DOHH2 (cell line): ENCODE measurements at regions not wholly inside any gene's neighbourhood (a gene's known extent, or its start where the extent isn't known, plus 50 kb on each side); places are given as distances from the start of the nearest gene placed in this dataset.

ENCODE experiments used
- H3F3A ChIP-seq: fragments of 200-600 bp; sonication (generic), shearing (Covaris generic); 2 replicates; pipeline ENCODE4 v1.6.0; 2016; ENCODE audit warnings: antibody characterized with exemption, mild to moderate bottlenecking; ENCODE audit not compliant: control insufficient read depth, insufficient read depth
- H3K27ac ChIP-seq: fragments of 200-600 bp; sonication (generic); 2 replicates; pipeline ENCODE4 v1.5.1; 2014; ENCODE audit warnings: low read depth, mild to moderate bottlenecking, low read length, moderate library complexity
- H3K27me3 ChIP-seq: fragments of 200-600 bp; sonication (generic); 2 replicates; pipeline ENCODE4 v1.6.1; 2014; ENCODE audit warnings: mild to moderate bottlenecking, low read length, mixed read lengths; ENCODE audit not compliant: control insufficient read depth
- H3K36me3 ChIP-seq: fragments of 200-600 bp; sonication (generic); 2 replicates; pipeline ENCODE4 v1.6.1; 2014; ENCODE audit warnings: mild to moderate bottlenecking, low read length, moderate library complexity, mixed read lengths; ENCODE audit not compliant: control insufficient read depth
- H3K4me1 ChIP-seq: fragments of 200-600 bp; sonication (generic); 2 replicates; pipeline ENCODE4 v1.6.1; 2014; ENCODE audit warnings: mild to moderate bottlenecking, low read length, mixed read lengths; ENCODE audit not compliant: control insufficient read depth
- H3K4me2 ChIP-seq: fragments of 200-600 bp; sonication (generic); 2 replicates; pipeline ENCODE4 v1.6.0; 2014; ENCODE audit warnings: mild to moderate bottlenecking, low read length, moderate library complexity
- H3K4me3 ChIP-seq: fragments of 200-600 bp; sonication (generic); 2 replicates; pipeline ENCODE4 v1.5.1; 2014; ENCODE audit warnings: mild to moderate bottlenecking, low read length, mixed read lengths
- H3K79me2 ChIP-seq: fragments of 200-600 bp; sonication (generic); 2 replicates; pipeline ENCODE4 v1.6.1; 2014; ENCODE audit warnings: mild to moderate bottlenecking, low read length, mixed read lengths; ENCODE audit not compliant: control insufficient read depth
- H3K9me2 ChIP-seq: fragments of 200-600 bp; sonication (generic); replicated peaks from 2 replicates; pipeline ENCODE4 v1.6.1; 2014; ENCODE audit warnings: mild to moderate bottlenecking, low read length, mixed read lengths; ENCODE audit not compliant: control insufficient read depth
- H3K9me3 ChIP-seq: fragments of 200-600 bp; sonication (generic); 2 replicates; pipeline ENCODE4 v1.6.1; 2014; ENCODE audit warnings: antibody characterized with exemption, low read length, mixed read lengths; ENCODE audit not compliant: control insufficient read depth, insufficient read depth
- H4K20me1 ChIP-seq: fragments of 200-600 bp; sonication (generic); 2 replicates; pipeline ENCODE4 v1.6.0; 2014; ENCODE audit warnings: low read depth, mild to moderate bottlenecking, antibody characterized with exemption, low read length, moderate library complexity; ENCODE audit not compliant: control insufficient read depth, insufficient read depth
- EZH2phosphoT487 ChIP-seq: fragments of 200-600 bp; sonication (generic); IDR thresholded peaks from 2 replicates; pipeline ENCODE4 v1.6.1; 2017; ENCODE audit warnings: borderline replicate concordance, mild to moderate bottlenecking, antibody characterized with exemption, low read length, moderate library complexity, mixed read lengths
- TF ChIP-seq, protein P1 (sequence below): fragments of 200-600 bp; sonication (generic); IDR thresholded peaks from one replicate; pipeline ENCODE4 v1.5.1; 2014; ENCODE audit warnings: antibody characterized with exemption, mild to moderate bottlenecking, low read depth, low read length; ENCODE audit not compliant: poor library complexity, severe bottlenecking

GRCh38 chr2:119066272-119066804 lies 92.2 kb downstream of the C1QL2 start:
- no peaks in the 10 kb centered on the region for H3K4me1 ChIP-seq
- H3K79me2 ChIP-seq, result no peaks in the 10 kb centered on the region
- no peak for TF ChIP-seq EZH2phosphoT487
- TF ChIP-seq, protein P1, sequence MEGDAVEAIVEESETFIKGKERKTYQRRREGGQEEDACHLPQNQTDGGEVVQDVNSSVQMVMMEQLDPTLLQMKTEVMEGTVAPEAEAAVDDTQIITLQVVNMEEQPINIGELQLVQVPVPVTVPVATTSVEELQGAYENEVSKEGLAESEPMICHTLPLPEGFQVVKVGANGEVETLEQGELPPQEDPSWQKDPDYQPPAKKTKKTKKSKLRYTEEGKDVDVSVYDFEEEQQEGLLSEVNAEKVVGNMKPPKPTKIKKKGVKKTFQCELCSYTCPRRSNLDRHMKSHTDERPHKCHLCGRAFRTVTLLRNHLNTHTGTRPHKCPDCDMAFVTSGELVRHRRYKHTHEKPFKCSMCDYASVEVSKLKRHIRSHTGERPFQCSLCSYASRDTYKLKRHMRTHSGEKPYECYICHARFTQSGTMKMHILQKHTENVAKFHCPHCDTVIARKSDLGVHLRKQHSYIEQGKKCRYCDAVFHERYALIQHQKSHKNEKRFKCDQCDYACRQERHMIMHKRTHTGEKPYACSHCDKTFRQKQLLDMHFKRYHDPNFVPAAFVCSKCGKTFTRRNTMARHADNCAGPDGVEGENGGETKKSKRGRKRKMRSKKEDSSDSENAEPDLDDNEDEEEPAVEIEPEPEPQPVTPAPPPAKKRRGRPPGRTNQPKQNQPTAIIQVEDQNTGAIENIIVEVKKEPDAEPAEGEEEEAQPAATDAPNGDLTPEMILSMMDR, result no peak
- H3K9me3 ChIP-seq, result no peaks in the 10 kb centered on the region
- peaks cover 5% of the 10 kb centered on the region for H3K27me3 ChIP-seq
- H3K4me2 ChIP-seq, result no peak overlapping the region
- no peak overlapping the region for H3K4me3 ChIP-seq
- H3K36me3 ChIP-seq, result no peaks in the 10 kb centered on the region
- no peaks in the 10 kb centered on the region for H4K20me1 ChIP-seq
- no peaks in the 10 kb centered on the region for H3K9me2 ChIP-seq
- H3K27ac ChIP-seq, result no peak overlapping the region
- H3F3A ChIP-seq, result no peaks in the 10 kb centered on the region

GRCh38 chr2:119065146-119065545 lies 93.4 kb downstream of the C1QL2 start:
- Histone ChIP-seq H3K9me2 (no peaks in the 10 kb centered on the region), H4K20me1 (no peaks in the 10 kb centered on the region), H3K4me2 (no peak overlapping the region), H3K4me3 (no peak overlapping the region), H3K9me3 (no peaks in the 10 kb centered on the region), H3F3A (no peaks in the 10 kb centered on the region), H3K27ac (no peak overlapping the region), H3K4me1 (no peaks in the 10 kb centered on the region), H3K27me3 (peaks cover 1% of the 10 kb centered on the region), H3K79me2 (no peaks in the 10 kb centered on the region), H3K36me3 (no peaks in the 10 kb centered on the region)
- no peak for TF ChIP-seq EZH2phosphoT487
- TF ChIP-seq, protein P1, result no peak

DNA sequence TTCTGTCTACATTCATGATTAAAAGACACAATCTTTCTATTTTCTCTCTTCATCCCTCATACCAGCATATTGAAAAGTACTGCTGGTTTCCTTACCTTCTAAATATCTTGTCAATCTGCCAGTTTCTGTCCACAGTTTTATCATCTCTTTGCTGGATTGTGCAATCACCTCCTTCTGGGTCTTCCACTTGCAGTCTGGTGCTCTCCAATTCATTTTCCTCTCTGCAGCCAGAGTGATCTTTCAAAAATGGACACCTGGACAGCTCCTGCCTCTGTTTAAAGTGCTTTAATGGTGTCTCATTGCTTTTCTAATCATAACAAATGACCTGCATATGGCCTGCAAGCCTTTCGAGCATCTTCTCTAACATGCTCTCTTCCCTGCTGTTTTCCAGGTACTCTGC lies 94.0 kb downstream of the C1QL2 start:
- no peak overlapping the region for H3K4me3 ChIP-seq
- no peaks in the 10 kb centered on the region; the same call in none of the 2 replicates for H3K27me3 ChIP-seq
- H3K27ac ChIP-seq, result no peak overlapping the region
- no peaks in the 10 kb centered on the region for H3K36me3 ChIP-seq
- H3K9me3 ChIP-seq, result no peaks in the 10 kb centered on the region
- H3K9me2 ChIP-seq, result no peaks in the 10 kb centered on the region
- H3K4me2 ChIP-seq, result no peak overlapping the region
- no peaks in the 10 kb centered on the region for H3K79me2 ChIP-seq
- no peaks in the 10 kb centered on the region for H3F3A ChIP-seq
- no peaks in the 10 kb centered on the region for H3K4me1 ChIP-seq
- TF ChIP-seq, protein P1, result no peak
- TF ChIP-seq EZH2phosphoT487, result no peak
- H4K20me1 ChIP-seq, result no peaks in the 10 kb centered on the region

DNA sequence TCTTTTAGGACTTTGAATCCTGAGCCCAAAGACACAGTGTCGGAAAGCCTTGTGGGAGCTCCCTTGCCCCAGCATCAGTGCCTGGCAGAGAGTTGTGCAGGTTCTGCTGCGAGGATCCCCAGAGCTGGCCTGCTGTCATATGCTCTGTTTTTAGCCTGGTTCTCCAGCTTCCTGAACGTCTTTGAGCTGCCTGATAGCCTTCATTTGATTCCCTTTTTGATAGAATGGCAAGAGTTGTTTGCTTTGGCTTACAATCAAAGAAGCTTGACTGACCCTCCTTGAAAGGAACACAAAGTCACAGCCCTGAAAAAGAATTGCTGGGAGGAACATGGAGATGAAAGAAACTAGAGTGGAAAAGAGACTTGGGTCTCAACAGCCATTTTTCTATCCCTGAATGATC lies 95.4 kb downstream of the C1QL2 start:
- H3K4me2 ChIP-seq, result no peak overlapping the region
- no peaks in the 10 kb centered on the region for H3F3A ChIP-seq
- no peaks in the 10 kb centered on the region for H3K36me3 ChIP-seq
- no peaks in the 10 kb centered on the region for H3K79me2 ChIP-seq
- no peaks in the 10 kb centered on the region for H3K9me3 ChIP-seq
- H3K4me3 ChIP-seq, result no peak overlapping the region
- no peaks in the 10 kb centered on the region; the same call in 1 of the 2 replicates for H3K27me3 ChIP-seq
- no peak overlapping the region for H3K27ac ChIP-seq
- no peaks in the 10 kb centered on the region for H3K9me2 ChIP-seq
- no peaks in the 10 kb centered on the region for H4K20me1 ChIP-seq
- TF ChIP-seq EZH2phosphoT487, result no peak
- TF ChIP-seq, protein P1, result no peak
- no peaks in the 10 kb centered on the region for H3K4me1 ChIP-seq
